Skeletal muscle tissue (tissue), 3 donors: ENCODE measurements at regions not wholly inside any gene's neighbourhood (a gene's known extent, or its start where the extent isn't known, plus 50 kb on each side); places are given as distances from the start of the nearest gene placed in this dataset.

ENCODE experiments used
- H3K27ac ChIP-seq: one replicate; pipeline ENCODE4 v1.7.0; 2013; ENCODE audit warnings: mild to moderate bottlenecking, low read depth, low read length, inconsistent platforms
- H3K27me3 ChIP-seq, 3 donors: one replicate each; pipeline ENCODE4 v1.7.0; 2013; ENCODE audit warnings: low read length in 3 of 3; ENCODE audit not compliant: control insufficient read depth in 3 of 3, insufficient read depth in 3 of 3
- H3K36me3 ChIP-seq, 3 donors: one replicate each; pipeline ENCODE4 v1.7.0; 2013; ENCODE audit warnings: low read length in 3 of 3; ENCODE audit not compliant: control insufficient read depth in 3 of 3, insufficient read depth in 3 of 3
- H3K4me1 ChIP-seq, 3 donors: one replicate each; pipeline ENCODE4 v1.7.0; 2013; ENCODE audit warnings: low read length in 3 of 3, mild to moderate bottlenecking in 3 of 3; ENCODE audit not compliant: control insufficient read depth in 3 of 3, insufficient read depth in 3 of 3
- H3K4me3 ChIP-seq, 3 donors: one replicate each; pipeline ENCODE4 v1.7.0; 2013; ENCODE audit warnings: low read length in 3 of 3
- H3K9ac ChIP-seq, 3 donors: one replicate each; pipeline ENCODE4 v1.7.0; 2013; ENCODE audit warnings: low read length in 3 of 3, mild to moderate bottlenecking in 3 of 3, moderate library complexity in 2 of 3, low read depth in 1 of 3
- H3K9me3 ChIP-seq, 3 donors: one replicate each; pipeline ENCODE4 v1.7.0; 2013; ENCODE audit warnings: low read length in 3 of 3; ENCODE audit not compliant: control insufficient read depth in 3 of 3
- donor health status: Osteomylitis.

GRCh38 chr1:105137543-105138457 lies 1388.1 kb downstream of the AMY1C start:
- Histone ChIP-seq H3K27ac (no peak overlapping the region), H3K4me3 (no peak overlapping the region), H3K4me1 (no peaks in the 10 kb centered on the region), H3K9ac (no peak overlapping the region), H3K36me3 (no peaks in the 10 kb centered on the region), H3K27me3 (no peaks in the 10 kb centered on the region), H3K9me3 (no peaks in the 10 kb centered on the region)

DNA sequence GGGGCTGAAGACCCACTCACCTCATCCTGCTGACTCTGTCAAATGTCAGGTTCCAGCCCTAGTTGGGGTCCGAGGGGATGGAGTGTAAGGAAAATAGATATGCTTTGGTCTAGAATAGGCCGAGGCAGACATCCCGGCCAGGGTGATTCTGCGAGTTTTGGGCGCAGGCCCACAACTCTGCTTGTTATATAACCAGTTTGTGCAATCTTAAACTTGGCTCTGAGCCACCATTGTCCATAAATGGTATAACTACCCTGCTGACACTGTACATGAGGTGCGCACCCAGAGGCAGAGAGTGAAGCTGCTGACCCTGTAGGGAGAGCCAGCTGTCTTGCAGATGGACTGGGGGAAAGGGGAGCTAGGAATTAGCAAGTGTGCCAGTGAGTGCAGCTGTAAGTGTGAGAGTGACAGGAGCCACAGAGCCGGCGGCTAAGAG lies 1388.8 kb downstream of the AMY1C start:
- Histone ChIP-seq H3K9ac (no peak overlapping the region), H3K9me3 (no peaks in the 10 kb centered on the region), H3K27me3 (no peaks in the 10 kb centered on the region), H3K4me3 (no peak overlapping the region), H3K27ac (no peak overlapping the region), H3K4me1 (no peaks in the 10 kb centered on the region), H3K36me3 (no peaks in the 10 kb centered on the region)

DNA sequence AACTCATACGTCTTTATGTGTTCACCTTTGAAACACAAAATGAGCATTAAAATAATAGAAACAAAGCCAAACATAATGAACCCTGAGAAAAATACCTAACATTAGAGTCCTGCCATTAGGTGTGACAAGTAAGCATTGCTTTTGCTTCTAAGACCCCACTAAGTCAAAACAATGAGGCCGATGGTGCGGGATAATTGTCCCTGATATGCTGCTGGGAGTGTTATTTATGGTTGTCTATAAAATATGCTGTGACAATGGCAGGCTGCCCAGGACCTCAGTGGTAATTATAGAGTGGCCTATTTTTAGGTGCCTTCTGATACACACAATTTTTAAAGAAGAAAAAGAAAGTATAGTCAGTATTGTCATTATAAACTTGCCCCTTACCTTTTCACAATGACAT lies 1423.1 kb downstream of the AMY1C start:
- Histone ChIP-seq H3K4me1 (no peaks in the 10 kb centered on the region), H3K27ac (no peak overlapping the region), H3K9ac (no peak overlapping the region), H3K36me3 (no peaks in the 10 kb centered on the region), H3K4me3 (no peak overlapping the region), H3K9me3 (no peaks in the 10 kb centered on the region), H3K27me3 (no peaks in the 10 kb centered on the region)

- Histone ChIP-seq H3K27ac (no peak overlapping the region), H3K9me3 (no peaks in the 10 kb centered on the region), H3K36me3 (no peaks in the 10 kb centered on the region), H3K4me3 (no peak overlapping the region), H3K9ac (no peak overlapping the region), H3K4me1 (no peaks in the 10 kb centered on the region), H3K27me3 (no peaks in the 10 kb centered on the region)
Measured at GRCh38 chr1:105180789-105181188, 1431.1 kb downstream of the AMY1C start.

GRCh38 chr1:105204836-105205371 lies 1455.2 kb downstream of the AMY1C start:
- no peak overlapping the region for H3K9ac ChIP-seq
- H3K27ac ChIP-seq, result no peak overlapping the region
- H3K36me3 ChIP-seq, result no peaks in the 10 kb centered on the region
- H3K4me3 ChIP-seq, result no peak overlapping the region
- H3K4me1 ChIP-seq, result no peaks in the 10 kb centered on the region
- H3K9me3 ChIP-seq, result peaks cover 0 to 2% (median 0%) of the 10 kb centered on the region in 3 donors
- H3K27me3 ChIP-seq, result no peaks in the 10 kb centered on the region

- Histone ChIP-seq H3K27me3 (no peaks in the 10 kb centered on the region), H3K36me3 (no peaks in the 10 kb centered on the region), H3K4me3 (no peak overlapping the region), H3K9me3 (peaks cover 0 to 3% (median 0%) of the 10 kb centered on the region in 3 donors), H3K27ac (no peak overlapping the region), H3K9ac (no peak overlapping the region), H3K4me1 (no peaks in the 10 kb centered on the region)
Measured at GRCh38 chr1:105208581-105208980, 1458.9 kb downstream of the AMY1C start.

DNA sequence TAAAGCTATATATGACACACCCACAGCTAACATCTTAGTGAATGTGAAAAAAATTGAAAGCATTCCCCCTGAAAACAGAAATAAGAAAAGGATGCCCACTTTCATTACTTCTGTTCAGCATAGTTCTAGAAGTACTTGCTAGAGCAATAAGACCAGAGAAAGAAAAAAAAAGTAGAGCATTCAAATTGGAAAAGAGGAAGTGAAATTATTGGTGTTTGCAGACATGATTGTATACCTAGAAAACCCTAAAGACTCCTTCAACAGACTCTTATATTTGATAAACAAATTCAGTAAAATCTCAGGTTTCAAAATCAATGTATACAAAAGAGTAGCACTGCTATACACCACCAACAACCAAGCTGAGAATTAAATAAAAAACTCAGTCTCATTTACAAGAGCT lies 1461.0 kb downstream of the AMY1C start:
- Histone ChIP-seq H3K36me3 (no peaks in the 10 kb centered on the region), H3K27me3 (no peaks in the 10 kb centered on the region), H3K9me3 (peaks cover 0 to 3% (median 0%) of the 10 kb centered on the region in 3 donors), H3K9ac (no peak overlapping the region), H3K4me1 (no peaks in the 10 kb centered on the region), H3K27ac (no peak overlapping the region), H3K4me3 (no peak overlapping the region)

DNA sequence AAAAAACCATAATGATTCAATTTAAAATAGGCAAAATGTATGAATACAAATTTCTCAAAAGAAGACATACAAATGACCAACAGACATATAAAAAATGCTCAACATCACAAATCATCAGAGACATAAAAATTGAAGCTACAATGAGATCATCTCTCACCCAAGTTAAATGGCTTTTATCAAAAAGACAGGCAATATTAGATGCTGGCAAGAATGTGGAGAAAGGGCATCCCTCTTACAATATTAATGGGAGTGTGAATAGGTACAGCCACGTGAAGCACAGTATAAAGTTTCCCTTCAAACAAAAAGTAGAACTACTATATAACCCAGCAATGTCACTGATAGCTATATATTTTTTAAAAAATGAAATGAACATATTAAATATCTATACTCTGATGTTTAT lies 1481.7 kb downstream of the AMY1C start:
- Histone ChIP-seq H3K27me3 (no peaks in the 10 kb centered on the region), H3K9me3 (no peaks in the 10 kb centered on the region), H3K4me3 (no peak overlapping the region), H3K27ac (no peak overlapping the region), H3K36me3 (no peaks in the 10 kb centered on the region), H3K4me1 (no peaks in the 10 kb centered on the region), H3K9ac (no peak overlapping the region)

DNA sequence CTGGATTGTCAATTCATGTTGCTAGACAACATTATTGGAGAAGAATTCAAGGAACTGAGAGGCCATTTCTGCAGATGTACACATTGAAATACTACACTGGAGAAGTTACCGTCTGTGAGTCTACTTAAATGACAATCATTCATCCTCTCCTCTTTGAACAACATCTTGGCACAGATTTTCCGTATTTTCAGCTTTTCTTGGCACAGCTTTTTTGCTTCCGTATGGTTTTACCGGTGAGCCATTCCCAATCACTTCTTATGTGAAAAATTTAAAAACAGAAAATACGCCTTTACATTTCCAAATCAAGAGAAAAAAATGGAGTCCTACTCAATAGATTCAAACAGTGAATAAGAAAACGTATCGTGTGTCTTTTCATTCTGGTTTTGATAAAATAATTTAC lies 1493.7 kb downstream of the AMY1C start:
- Histone ChIP-seq H3K27ac (no peak overlapping the region), H3K27me3 (no peaks in the 10 kb centered on the region), H3K4me1 (no peaks in the 10 kb centered on the region), H3K9ac (no peak overlapping the region), H3K36me3 (no peaks in the 10 kb centered on the region), H3K9me3 (no peaks in the 10 kb centered on the region), H3K4me3 (no peak overlapping the region)

DNA sequence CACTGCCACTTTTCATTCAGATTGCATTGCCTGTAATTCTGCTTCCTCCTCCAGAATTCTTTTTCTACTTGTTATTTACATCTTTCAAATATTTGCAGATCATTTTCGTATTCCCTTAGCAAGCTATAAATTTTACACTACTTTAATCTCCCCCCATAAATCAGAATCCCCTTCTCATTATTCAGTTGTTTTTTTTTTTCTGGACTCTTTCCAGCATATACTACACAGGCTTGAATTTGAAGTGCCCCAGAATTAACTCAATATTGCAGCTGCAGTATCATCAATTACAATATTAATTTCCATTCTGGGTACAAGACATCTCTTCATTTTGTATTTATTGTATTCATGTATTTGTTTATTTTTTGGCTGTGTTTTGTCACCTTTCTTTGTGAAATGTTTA lies 1494.3 kb downstream of the AMY1C start:
- H3K27me3 ChIP-seq, result no peaks in the 10 kb centered on the region
- no peaks in the 10 kb centered on the region for H3K36me3 ChIP-seq
- H3K27ac ChIP-seq, result no peak overlapping the region
- H3K9me3 ChIP-seq, result no peaks in the 10 kb centered on the region
- no peak overlapping the region for H3K4me3 ChIP-seq
- H3K4me1 ChIP-seq, result no peaks in the 10 kb centered on the region
- no peak overlapping the region for H3K9ac ChIP-seq
